ENCODE measurements at regions not wholly inside any gene's neighbourhood (a gene's known extent, or its start where the extent isn't known, plus 50 kb on each side); places are given as distances from the start of the nearest gene placed in this dataset.

DNA sequence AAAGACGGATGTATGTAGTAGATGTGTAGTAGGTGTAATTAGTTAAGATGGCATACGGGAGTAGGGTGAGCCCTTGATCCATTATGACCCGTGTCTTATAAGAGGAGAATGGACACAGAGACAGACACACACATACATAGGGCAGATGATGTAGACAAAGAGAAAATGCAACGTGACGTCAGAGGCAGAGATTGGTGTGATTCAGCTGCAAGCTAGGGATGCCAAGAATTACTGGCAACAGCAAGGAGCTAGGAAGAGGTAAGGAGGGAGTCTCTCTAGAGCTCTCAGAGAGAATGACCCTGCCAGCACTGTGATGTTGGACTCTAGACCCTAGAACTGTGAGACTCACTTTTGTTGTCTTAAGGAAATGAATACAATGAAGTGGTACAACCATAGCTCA is 247.0 kb upstream of the HABP2 start:
- TF ChIP-seq, protein P1, sequence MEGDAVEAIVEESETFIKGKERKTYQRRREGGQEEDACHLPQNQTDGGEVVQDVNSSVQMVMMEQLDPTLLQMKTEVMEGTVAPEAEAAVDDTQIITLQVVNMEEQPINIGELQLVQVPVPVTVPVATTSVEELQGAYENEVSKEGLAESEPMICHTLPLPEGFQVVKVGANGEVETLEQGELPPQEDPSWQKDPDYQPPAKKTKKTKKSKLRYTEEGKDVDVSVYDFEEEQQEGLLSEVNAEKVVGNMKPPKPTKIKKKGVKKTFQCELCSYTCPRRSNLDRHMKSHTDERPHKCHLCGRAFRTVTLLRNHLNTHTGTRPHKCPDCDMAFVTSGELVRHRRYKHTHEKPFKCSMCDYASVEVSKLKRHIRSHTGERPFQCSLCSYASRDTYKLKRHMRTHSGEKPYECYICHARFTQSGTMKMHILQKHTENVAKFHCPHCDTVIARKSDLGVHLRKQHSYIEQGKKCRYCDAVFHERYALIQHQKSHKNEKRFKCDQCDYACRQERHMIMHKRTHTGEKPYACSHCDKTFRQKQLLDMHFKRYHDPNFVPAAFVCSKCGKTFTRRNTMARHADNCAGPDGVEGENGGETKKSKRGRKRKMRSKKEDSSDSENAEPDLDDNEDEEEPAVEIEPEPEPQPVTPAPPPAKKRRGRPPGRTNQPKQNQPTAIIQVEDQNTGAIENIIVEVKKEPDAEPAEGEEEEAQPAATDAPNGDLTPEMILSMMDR (IDR thresholded peaks at IDR 0.05; ENCODE audit: low read depth, low read length), result no peak
- TF ChIP-seq EZH2phosphoT487 (IDR thresholded peaks at IDR 0.05; ENCODE audit: low read depth), result no peak

Measured in OCI-LY3 (cell line).